ENCODE measurements at regions not wholly inside any gene's neighbourhood (a gene's known extent, or its start where the extent isn't known, plus 50 kb on each side); places are given as distances from the start of the nearest gene placed in this dataset.

GRCh38 chr9:108724652-108725051 is 131.1 kb downstream of the ACTL7B start:
- TF ChIP-seq, protein P1, sequence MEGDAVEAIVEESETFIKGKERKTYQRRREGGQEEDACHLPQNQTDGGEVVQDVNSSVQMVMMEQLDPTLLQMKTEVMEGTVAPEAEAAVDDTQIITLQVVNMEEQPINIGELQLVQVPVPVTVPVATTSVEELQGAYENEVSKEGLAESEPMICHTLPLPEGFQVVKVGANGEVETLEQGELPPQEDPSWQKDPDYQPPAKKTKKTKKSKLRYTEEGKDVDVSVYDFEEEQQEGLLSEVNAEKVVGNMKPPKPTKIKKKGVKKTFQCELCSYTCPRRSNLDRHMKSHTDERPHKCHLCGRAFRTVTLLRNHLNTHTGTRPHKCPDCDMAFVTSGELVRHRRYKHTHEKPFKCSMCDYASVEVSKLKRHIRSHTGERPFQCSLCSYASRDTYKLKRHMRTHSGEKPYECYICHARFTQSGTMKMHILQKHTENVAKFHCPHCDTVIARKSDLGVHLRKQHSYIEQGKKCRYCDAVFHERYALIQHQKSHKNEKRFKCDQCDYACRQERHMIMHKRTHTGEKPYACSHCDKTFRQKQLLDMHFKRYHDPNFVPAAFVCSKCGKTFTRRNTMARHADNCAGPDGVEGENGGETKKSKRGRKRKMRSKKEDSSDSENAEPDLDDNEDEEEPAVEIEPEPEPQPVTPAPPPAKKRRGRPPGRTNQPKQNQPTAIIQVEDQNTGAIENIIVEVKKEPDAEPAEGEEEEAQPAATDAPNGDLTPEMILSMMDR (IDR thresholded peaks at IDR 0.05) = no peak
- TF ChIP-seq POLR2A (IDR thresholded peaks at IDR 0.05) (no peak), POLR2AphosphoS5 (IDR thresholded peaks at IDR 0.05; ENCODE audit: insufficient read depth in 1 of 2, low read depth in 1 of 2) (no peak)

All from vagina (tissue), 2 donors.